Mesenchymal stem cell (in vitro differentiated cells and primary cell): ENCODE measurements at regions not wholly inside any gene's neighbourhood (a gene's known extent, or its start where the extent isn't known, plus 50 kb on each side); places are given as distances from the start of the nearest gene placed in this dataset.
"Not testable (repeated sequence)": the region's sequence is repeated elsewhere in the genome, so short reads cannot be mapped to it uniquely, and the experiment has no call there.

Source experiments
- DNase-seq: peaks from one replicate; pipeline ENCODE4 v3.0.0-alpha.2; 2013
- H2AFZ ChIP-seq: one replicate; pipeline ENCODE4 v1.6.1; 2013; ENCODE audit warnings: low read depth, mild to moderate bottlenecking, control low read depth, inconsistent platforms, low read length, moderate library complexity
- H2AK5ac ChIP-seq: 2 replicates; pipeline ENCODE4 v1.6.1; 2013; ENCODE audit warnings: low read length, moderate library complexity, mild to moderate bottlenecking, inconsistent platforms; ENCODE audit not compliant: severe bottlenecking
- H2BK120ac ChIP-seq: one replicate; pipeline ENCODE4 v1.6.1; 2013; ENCODE audit warnings: low read depth, mild to moderate bottlenecking, inconsistent platforms, low read length, moderate library complexity
- H2BK12ac ChIP-seq, 2 experiments: one replicate each; pipeline ENCODE4 v1.6.1; 2013; ENCODE audit warnings: inconsistent platforms in 2 of 2, low read length in 2 of 2, mild to moderate bottlenecking in 2 of 2, moderate library complexity in 2 of 2, control low read depth in 1 of 2
- H2BK15ac ChIP-seq: one replicate; pipeline ENCODE4 v1.6.1; 2013; ENCODE audit warnings: mild to moderate bottlenecking, low read depth, inconsistent platforms; ENCODE audit not compliant: poor library complexity, severe bottlenecking
- H2BK5ac ChIP-seq: 2 replicates; pipeline ENCODE4 v1.6.1; 2013; ENCODE audit warnings: low read depth, mild to moderate bottlenecking, low read length, control low read depth, inconsistent platforms; ENCODE audit not compliant: poor library complexity, severe bottlenecking
- H3K14ac ChIP-seq, 2 experiments: one replicate each; pipeline ENCODE4 v1.6.1; 2013; ENCODE audit warnings: inconsistent platforms in 2 of 2, low read length in 2 of 2, control low read depth in 1 of 2, mild to moderate bottlenecking in 1 of 2, moderate library complexity in 1 of 2
- H3K18ac ChIP-seq, 2 experiments: one replicate each; pipeline ENCODE4 v1.6.1; 2013; ENCODE audit warnings: inconsistent platforms in 2 of 2, low read length in 2 of 2, control low read depth in 1 of 2, low read depth in 1 of 2, mild to moderate bottlenecking in 1 of 2
- H3K23ac ChIP-seq, 2 experiments: one replicate each; pipeline ENCODE4 v1.6.1; 2013; ENCODE audit warnings: inconsistent platforms in 2 of 2, low read length in 2 of 2, mild to moderate bottlenecking in 2 of 2, moderate library complexity in 2 of 2, control low read depth in 1 of 2
- H3K27ac ChIP-seq: 2 replicates; pipeline ENCODE4 v1.5.1; 2013; ENCODE audit warnings: mild to moderate bottlenecking, moderate library complexity, low read length, control low read depth, inconsistent platforms; ENCODE audit not compliant: poor library complexity, severe bottlenecking
- H3K27me3 ChIP-seq, 2 experiments: 2 replicates each; pipeline versions ENCODE4 v1.6.1 to v1.7.0; 2013; ENCODE audit warnings: low read length in 2 of 2, mild to moderate bottlenecking in 2 of 2, moderate library complexity in 2 of 2, control low read depth in 1 of 2, inconsistent platforms in 1 of 2; ENCODE audit not compliant: control insufficient read depth in 1 of 2, insufficient read depth in 1 of 2
- H3K36me3 ChIP-seq, 2 experiments: 2 replicates each; pipeline versions ENCODE4 v1.6.1 to v1.7.0; 2013; ENCODE audit warnings: low read length in 2 of 2, control low read depth in 1 of 2, inconsistent platforms in 1 of 2, low read depth in 1 of 2, mild to moderate bottlenecking in 1 of 2; ENCODE audit not compliant: insufficient read depth in 2 of 2, control insufficient read depth in 1 of 2
- H3K4ac ChIP-seq, 2 experiments: one replicate each; pipeline ENCODE4 v1.6.1; 2013; ENCODE audit warnings: inconsistent platforms in 2 of 2, low read length in 2 of 2, mild to moderate bottlenecking in 2 of 2, moderate library complexity in 2 of 2, control low read depth in 1 of 2, low read depth in 1 of 2
- H3K4me1 ChIP-seq: 2 replicates; pipeline ENCODE4 v1.6.1; 2013; ENCODE audit warnings: low read depth, low read length, control low read depth; ENCODE audit not compliant: control insufficient read depth, insufficient read depth
- H3K4me2 ChIP-seq: 2 replicates; pipeline ENCODE4 v1.6.1; 2013; ENCODE audit warnings: low read length, mild to moderate bottlenecking, inconsistent platforms; ENCODE audit not compliant: poor library complexity, severe bottlenecking
- H3K4me3 ChIP-seq, 2 experiments: 2 replicates each; pipeline versions ENCODE4 v1.5.1 to v1.7.0; 2013; ENCODE audit warnings: low read length in 2 of 2, mild to moderate bottlenecking in 2 of 2, control low read depth in 1 of 2, low read depth in 1 of 2; ENCODE audit not compliant: insufficient read depth in 1 of 2
- H3K79me1 ChIP-seq: replicated peaks from 2 replicates; pipeline ENCODE4 v1.6.1; 2013; ENCODE audit warnings: mild to moderate bottlenecking, control low read depth, low read length, inconsistent platforms; ENCODE audit not compliant: poor library complexity, severe bottlenecking
- H3K9ac ChIP-seq: 2 replicates; pipeline ENCODE4 v1.7.0; 2013; ENCODE audit warnings: mild to moderate bottlenecking, low read length, moderate library complexity
- H3K9me3 ChIP-seq: 2 replicates; pipeline ENCODE4 v1.7.0; 2013; ENCODE audit warnings: mild to moderate bottlenecking, low read length; ENCODE audit not compliant: control insufficient read depth
- H4K8ac ChIP-seq: one replicate; pipeline ENCODE4 v1.6.1; 2013; ENCODE audit warnings: inconsistent platforms, mild to moderate bottlenecking, low read length, moderate library complexity
- H4K91ac ChIP-seq: one replicate; pipeline ENCODE4 v1.6.1; 2013; ENCODE audit warnings: mild to moderate bottlenecking, low read length, inconsistent platforms
- WGBS: methylation state at CpG from one replicate; pipeline ENCODE4 v1.1.7; 2013; ENCODE audit warnings: mixed read lengths; 5-methylcytosine and 5-hydroxymethylcytosine counted together

DNA sequence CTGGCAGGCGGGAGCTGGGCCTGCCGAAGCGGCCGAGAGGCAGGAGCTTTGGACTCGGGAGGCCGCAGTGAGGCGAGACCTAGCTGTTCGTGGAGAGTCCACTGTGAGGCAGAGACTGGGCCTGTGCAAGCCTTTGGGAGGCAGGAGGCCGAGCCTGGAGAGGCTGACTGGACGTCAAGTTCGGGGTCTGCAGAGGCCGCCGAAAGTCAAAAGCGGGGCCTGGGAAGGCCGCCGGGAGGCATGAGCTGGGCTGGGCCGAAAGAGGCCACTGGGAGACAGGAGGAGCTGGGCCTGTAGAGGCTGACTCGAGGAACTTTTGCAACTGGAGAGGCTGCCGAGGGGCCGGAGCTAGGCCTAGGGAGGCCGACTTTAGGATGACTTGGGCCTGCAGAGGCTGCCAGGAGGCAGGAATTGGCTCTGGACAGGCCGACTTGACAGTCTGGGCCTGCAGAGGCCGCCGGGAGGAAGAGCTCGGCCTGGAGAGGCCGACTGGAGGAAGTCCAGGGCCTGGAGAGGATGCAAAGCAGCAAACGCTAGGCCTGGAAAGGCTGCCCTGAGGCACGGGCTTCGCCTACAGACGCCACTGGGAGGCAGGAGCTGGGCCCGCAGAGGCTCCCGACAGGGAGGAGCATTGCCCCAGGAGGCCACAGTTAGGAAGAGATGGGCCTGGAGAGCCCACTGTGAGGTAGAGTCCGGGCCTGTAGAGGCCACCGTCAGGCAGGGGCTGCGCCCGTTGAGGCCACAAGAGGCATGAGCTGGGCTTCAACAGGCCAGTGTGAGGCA is 304.0 kb downstream of the ZNF479 start:
- H4K91ac ChIP-seq, H3K23ac ChIP-seq, H2BK15ac ChIP-seq, H3K79me1 ChIP-seq, H3K27me3 ChIP-seq, H3K18ac ChIP-seq, H3K36me3 ChIP-seq, H2BK5ac ChIP-seq, H4K8ac ChIP-seq, H2BK120ac ChIP-seq, H3K14ac ChIP-seq, H3K4me2 ChIP-seq, H2AFZ ChIP-seq, H2BK12ac ChIP-seq, H3K4ac ChIP-seq, DNase-seq, H2AK5ac ChIP-seq, H3K9me3 ChIP-seq, H3K4me3 ChIP-seq, H3K9ac ChIP-seq, H3K4me1 ChIP-seq, H3K27ac ChIP-seq: not testable (repeated sequence)
- WGBS: 84% methylated on average over 25 of the region's 36 CpGs

GRCh38 chr7:56827539-56827938 is 304.7 kb downstream of the ZNF479 start:
- not testable (repeated sequence) for H3K36me3 ChIP-seq, H2AFZ ChIP-seq, H3K4me3 ChIP-seq, H3K14ac ChIP-seq, H3K4me1 ChIP-seq, H3K9me3 ChIP-seq, H2AK5ac ChIP-seq, H3K23ac ChIP-seq, H2BK120ac ChIP-seq, H3K27ac ChIP-seq, H3K27me3 ChIP-seq, H4K8ac ChIP-seq, DNase-seq, H3K18ac ChIP-seq, H3K79me1 ChIP-seq, H2BK5ac ChIP-seq, H3K9ac ChIP-seq, H4K91ac ChIP-seq, H3K4ac ChIP-seq, H2BK15ac ChIP-seq, H3K4me2 ChIP-seq, H2BK12ac ChIP-seq
- WGBS: 74% methylated on average over 8 of the region's 16 CpGs

DNA sequence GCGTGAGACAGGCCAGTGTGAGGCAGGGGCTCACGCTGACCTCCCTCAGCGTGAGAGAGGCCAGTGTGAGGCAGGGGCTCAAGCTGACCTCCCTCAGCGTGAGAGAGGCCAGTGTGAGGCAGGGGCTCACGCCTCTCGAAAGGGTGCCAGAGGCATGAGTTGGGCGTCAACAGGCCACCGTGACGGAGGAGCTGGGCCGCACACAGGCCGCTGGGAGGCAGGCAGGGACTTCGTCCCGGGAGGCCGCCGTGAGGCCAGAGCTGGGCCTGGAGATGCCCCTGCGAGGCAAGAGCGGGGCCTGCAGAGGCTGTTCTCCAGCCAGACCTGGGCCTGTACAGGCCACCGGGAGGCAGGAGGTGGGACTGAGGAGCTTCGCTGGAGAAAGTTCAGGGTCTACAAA is 305.7 kb downstream of the ZNF479 start:
- H2BK5ac ChIP-seq, DNase-seq, H3K4me1 ChIP-seq, H3K9me3 ChIP-seq, H3K4me3 ChIP-seq, H3K18ac ChIP-seq, H3K36me3 ChIP-seq, H2BK12ac ChIP-seq, H3K4me2 ChIP-seq, H3K27ac ChIP-seq, H3K23ac ChIP-seq, H4K8ac ChIP-seq, H3K9ac ChIP-seq, H3K79me1 ChIP-seq, H3K4ac ChIP-seq, H2AK5ac ChIP-seq, H2AFZ ChIP-seq, H2BK15ac ChIP-seq, H2BK120ac ChIP-seq, H3K14ac ChIP-seq, H3K27me3 ChIP-seq: not testable (repeated sequence)
- WGBS: 90% methylated on average over 11 of the region's 19 CpGs
- peak overlapping the region; percentile 15 for H4K91ac ChIP-seq

GRCh38 chr7:56825756-56826540 is 306.3 kb downstream of the ZNF479 start:
- H4K91ac ChIP-seq, H2AK5ac ChIP-seq, H3K18ac ChIP-seq, H3K4me1 ChIP-seq, H3K27ac ChIP-seq, H3K14ac ChIP-seq, H3K4me2 ChIP-seq, H2BK12ac ChIP-seq, H2BK5ac ChIP-seq, H3K4ac ChIP-seq, H3K27me3 ChIP-seq, H3K9ac ChIP-seq, H2AFZ ChIP-seq, DNase-seq, H3K9me3 ChIP-seq, H2BK120ac ChIP-seq, H4K8ac ChIP-seq, H3K23ac ChIP-seq, H3K36me3 ChIP-seq, H3K79me1 ChIP-seq, H2BK15ac ChIP-seq, H3K4me3 ChIP-seq: not testable (repeated sequence)
- WGBS: 69% methylated on average over 2 of the region's 38 CpGs
